Parathyroid adenoma (tissue), 2 donors: ENCODE measurements at regions not wholly inside any gene's neighbourhood (a gene's known extent, or its start where the extent isn't known, plus 50 kb on each side); places are given as distances from the start of the nearest gene placed in this dataset.

Experiments
- H2AFZ ChIP-seq: fragments of 300-600 bp; sonication (generic); one replicate; pipeline ENCODE4 v1.7.0; 2017; ENCODE audit warnings: antibody characterized with exemption, mild to moderate bottlenecking
- H3K27ac ChIP-seq: fragments of 300-600 bp; sonication (generic); one replicate; pipeline ENCODE4 v1.7.0; 2017
- H3K27me3 ChIP-seq: fragments of 300-600 bp; sonication (generic); one replicate; pipeline ENCODE4 v1.7.0; 2017; ENCODE audit warnings: low read length; ENCODE audit not compliant: control insufficient read depth, insufficient read depth
- H3K36me3 ChIP-seq: fragments of 300-600 bp; sonication (generic); one replicate; pipeline ENCODE4 v1.7.0; 2017; ENCODE audit warnings: low read length; ENCODE audit not compliant: control insufficient read depth, insufficient read depth
- H3K4me1 ChIP-seq: fragments of 300-600 bp; sonication (generic); one replicate; pipeline ENCODE4 v1.7.0; 2017; ENCODE audit warnings: control low read depth
- H3K4me2 ChIP-seq: fragments of 300-600 bp; sonication (generic); one replicate; pipeline ENCODE4 v1.7.0; 2017; ENCODE audit warnings: low read length
- H3K4me3 ChIP-seq: fragments of 300-600 bp; sonication (generic); one replicate; pipeline ENCODE4 v1.7.0; 2017; ENCODE audit warnings: low read depth, low read length
- H3K79me2 ChIP-seq: fragments of 300-600 bp; sonication (generic); one replicate; pipeline ENCODE4 v1.7.0; 2017; ENCODE audit warnings: control low read depth
- H3K9ac ChIP-seq: fragments of 300-600 bp; sonication (generic); one replicate; pipeline ENCODE4 v1.7.0; 2017; ENCODE audit warnings: mild to moderate bottlenecking
- H3K9me3 ChIP-seq: fragments of 300-600 bp; sonication (generic); one replicate; pipeline ENCODE4 v1.7.0; 2017; ENCODE audit warnings: low read length; ENCODE audit not compliant: control insufficient read depth
- CTCF ChIP-seq: fragments of 300-600 bp; sonication (generic); IDR thresholded peaks from one replicate; pipeline ENCODE4 v1.7.0; 2017; ENCODE audit warnings: antibody characterized with exemption, mild to moderate bottlenecking
- donor health status: primary hyperparathyroidism.

GRCh38 chr11:24157316-24157715 lies 339.5 kb upstream of the LUZP2 start:
- Histone ChIP-seq H3K79me2 (no peaks in the 10 kb centered on the region), H3K9ac (no peak overlapping the region), H3K27ac (no peak overlapping the region), H3K4me1 (no peaks in the 10 kb centered on the region), H3K9me3 (no peaks in the 10 kb centered on the region), H3K4me3 (no peak overlapping the region), H3K27me3 (no peaks in the 10 kb centered on the region), H3K36me3 (no peaks in the 10 kb centered on the region), H2AFZ (no peak overlapping the region), H3K4me2 (no peak overlapping the region)
- no peak for TF ChIP-seq CTCF

DNA sequence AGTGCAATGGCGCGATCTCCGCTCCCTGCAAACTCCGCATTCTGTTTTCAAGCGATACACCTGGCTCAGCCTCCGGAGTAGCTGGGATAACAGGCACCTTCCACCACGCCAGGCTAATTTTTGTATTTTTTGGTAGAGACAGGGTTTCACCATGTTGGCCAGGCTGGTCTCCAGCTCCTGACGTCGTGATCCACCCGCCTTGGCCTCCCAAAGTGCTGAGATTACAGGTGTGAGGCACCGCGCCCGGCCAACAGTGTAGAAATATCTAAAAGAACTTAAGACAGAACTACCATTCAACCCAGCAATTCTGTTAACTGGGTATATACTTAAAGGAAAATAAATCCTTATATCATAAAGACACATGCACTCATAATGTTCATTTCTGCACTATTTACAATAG lies 335.3 kb upstream of the LUZP2 start:
- Histone ChIP-seq H3K4me3 (no peak overlapping the region), H3K9me3 (no peaks in the 10 kb centered on the region), H2AFZ (no peak overlapping the region), H3K36me3 (no peaks in the 10 kb centered on the region), H3K27ac (no peak overlapping the region), H3K79me2 (no peaks in the 10 kb centered on the region), H3K9ac (no peak overlapping the region), H3K4me2 (no peak overlapping the region), H3K27me3 (no peaks in the 10 kb centered on the region), H3K4me1 (no peaks in the 10 kb centered on the region)
- no peak for TF ChIP-seq CTCF

DNA sequence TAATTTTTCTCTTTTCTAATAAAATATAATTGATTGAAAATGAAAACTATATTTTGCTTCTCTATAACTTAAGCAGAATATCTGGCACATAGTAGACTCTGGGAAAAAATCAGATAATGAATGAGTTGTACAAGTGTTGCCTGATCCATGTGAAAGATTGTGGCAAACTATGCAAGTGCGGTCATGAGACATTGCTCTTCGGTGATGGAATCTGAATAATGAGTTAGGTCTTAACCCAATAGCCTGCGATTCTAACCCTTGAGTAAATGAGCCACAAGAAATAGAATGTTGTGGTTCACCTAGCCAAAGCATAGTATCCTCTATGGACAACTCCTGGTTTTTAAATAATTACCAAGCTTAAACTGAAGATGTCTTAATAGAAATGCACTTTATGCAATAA lies 333.7 kb upstream of the LUZP2 start:
- Histone ChIP-seq H3K9me3 (no peaks in the 10 kb centered on the region), H3K79me2 (no peaks in the 10 kb centered on the region), H3K4me3 (no peak overlapping the region), H3K27ac (no peak overlapping the region), H3K36me3 (no peaks in the 10 kb centered on the region), H3K4me2 (no peak overlapping the region), H3K9ac (no peak overlapping the region), H3K4me1 (no peaks in the 10 kb centered on the region), H3K27me3 (no peaks in the 10 kb centered on the region), H2AFZ (no peak overlapping the region)
- no peak for TF ChIP-seq CTCF

- Histone ChIP-seq H3K36me3 (no peaks in the 10 kb centered on the region), H3K27me3 (no peaks in the 10 kb centered on the region), H3K27ac (no peak overlapping the region), H3K9ac (no peak overlapping the region), H2AFZ (no peak overlapping the region), H3K4me3 (no peak overlapping the region), H3K79me2 (no peaks in the 10 kb centered on the region), H3K9me3 (no peaks in the 10 kb centered on the region), H3K4me1 (no peaks in the 10 kb centered on the region), H3K4me2 (no peak overlapping the region)
- no peak for TF ChIP-seq CTCF
Measured at GRCh38 chr11:24163841-24164240, 333.0 kb upstream of the LUZP2 start.

DNA sequence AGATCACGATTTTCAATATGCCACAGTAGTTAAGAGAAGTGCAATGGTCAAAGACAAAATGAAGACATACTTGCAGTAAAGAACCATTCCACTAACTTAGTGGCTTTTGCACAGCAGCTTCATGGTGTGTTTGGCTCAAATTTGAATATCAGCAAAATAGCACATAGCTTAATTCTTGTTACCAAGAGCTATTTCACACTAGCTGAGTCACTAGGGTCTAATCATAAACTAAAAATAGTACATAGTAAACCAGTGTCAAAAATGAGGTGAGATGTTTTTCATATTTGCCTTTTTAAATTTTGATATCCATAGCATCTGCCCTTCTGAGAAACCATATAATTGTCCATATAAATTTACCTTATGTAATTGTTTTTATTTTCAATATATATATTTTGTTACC lies 325.0 kb upstream of the LUZP2 start:
- H3K4me1 ChIP-seq = no peaks in the 10 kb centered on the region
- no peak overlapping the region for H3K9ac ChIP-seq
- H3K36me3 ChIP-seq = no peaks in the 10 kb centered on the region
- H3K9me3 ChIP-seq = no peaks in the 10 kb centered on the region
- H3K27ac ChIP-seq = no peak overlapping the region
- no peak for TF ChIP-seq CTCF
- no peaks in the 10 kb centered on the region for H3K27me3 ChIP-seq
- H3K4me3 ChIP-seq = no peak overlapping the region
- H3K4me2 ChIP-seq = no peak overlapping the region
- no peaks in the 10 kb centered on the region for H3K79me2 ChIP-seq
- H2AFZ ChIP-seq = no peak overlapping the region
